GM21526 (cell line): ENCODE measurements at regions not wholly inside any gene's neighbourhood (a gene's known extent, or its start where the extent isn't known, plus 50 kb on each side); places are given as distances from the start of the nearest gene placed in this dataset.

ENCODE experiments used
- ATAC-seq: cut with Tn5 transposase; IDR thresholded peaks from one replicate; pipeline ENCODE4 v1.9.1; 2021; ENCODE audit warnings: moderate library complexity; ENCODE audit not compliant: unreplicated experiment, low FRiP score

DNA sequence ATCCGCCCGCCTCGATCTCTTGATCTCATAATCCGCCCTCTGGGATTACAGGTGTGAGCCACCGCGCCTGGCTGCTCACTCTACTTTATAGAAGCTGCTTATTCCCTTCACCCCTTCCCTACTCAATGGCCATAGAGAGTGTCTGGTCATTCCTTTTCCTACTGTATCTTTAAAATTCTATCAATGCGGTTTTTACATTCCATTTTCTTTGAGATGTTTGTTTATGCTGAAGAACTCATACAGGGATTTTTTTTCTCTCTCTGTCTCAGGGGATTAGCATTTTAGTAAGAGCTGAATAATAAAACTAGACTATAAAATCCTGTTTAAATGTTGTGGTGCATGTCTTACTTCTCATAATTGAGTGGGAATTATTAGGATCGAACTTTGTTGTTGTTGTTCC is 218.6 kb upstream of the FOXN3 start:
- ATAC-seq: no peak

DNA sequence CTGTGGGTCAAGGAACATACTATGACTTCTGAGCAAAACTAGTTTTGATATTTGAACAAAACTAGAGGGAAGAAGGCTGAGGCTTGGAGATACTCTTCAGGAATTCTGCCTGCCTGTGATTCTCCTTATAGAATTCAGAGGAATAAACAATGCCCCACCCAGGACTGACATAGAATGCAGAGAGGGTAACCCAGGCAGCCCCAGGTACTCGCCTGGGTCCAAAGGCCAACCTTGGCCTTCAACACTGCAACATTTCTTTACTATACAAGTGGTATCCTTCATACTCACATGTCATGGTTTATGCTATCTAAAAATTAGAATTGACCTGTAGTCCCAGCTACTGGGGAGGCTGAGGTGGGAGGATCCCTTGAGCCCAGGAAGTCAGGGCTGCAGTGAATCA is 217.0 kb upstream of the FOXN3 start:
- no peak for ATAC-seq

DNA sequence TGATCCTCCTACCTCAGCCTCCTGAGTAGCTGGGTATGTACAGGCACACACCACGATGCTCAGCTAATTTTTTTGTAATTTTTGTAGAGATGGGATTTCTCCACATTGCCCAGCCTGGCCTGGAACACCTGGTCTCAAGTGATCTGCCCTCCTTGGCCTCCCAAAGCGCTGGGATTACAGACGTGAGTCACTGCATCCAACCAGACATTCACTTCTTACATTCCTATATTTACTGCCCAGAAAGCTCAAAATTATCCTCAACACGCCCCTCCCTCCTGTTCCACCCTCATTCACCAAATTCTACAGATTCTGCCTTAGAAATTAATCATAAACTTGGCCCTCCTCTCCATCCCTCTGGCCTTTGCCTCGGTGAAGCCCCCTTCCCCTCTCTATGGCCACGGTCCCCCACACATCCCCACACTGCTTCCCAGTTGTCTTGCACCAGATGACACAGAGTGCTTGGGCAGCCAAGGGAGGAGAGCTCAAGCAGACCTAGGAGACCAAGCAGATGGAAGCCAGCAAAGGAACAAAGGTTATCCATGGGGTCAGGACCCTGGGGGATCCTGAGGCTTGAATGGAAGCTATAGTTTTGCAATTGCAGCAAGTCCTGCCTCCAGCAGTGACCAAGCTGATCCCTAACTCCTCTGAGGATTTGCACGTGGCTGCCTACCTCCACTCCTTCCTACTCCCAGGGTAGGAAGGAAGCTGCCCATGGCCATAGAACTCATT is 213.2 kb upstream of the FOXN3 start:
- no peak for ATAC-seq

DNA sequence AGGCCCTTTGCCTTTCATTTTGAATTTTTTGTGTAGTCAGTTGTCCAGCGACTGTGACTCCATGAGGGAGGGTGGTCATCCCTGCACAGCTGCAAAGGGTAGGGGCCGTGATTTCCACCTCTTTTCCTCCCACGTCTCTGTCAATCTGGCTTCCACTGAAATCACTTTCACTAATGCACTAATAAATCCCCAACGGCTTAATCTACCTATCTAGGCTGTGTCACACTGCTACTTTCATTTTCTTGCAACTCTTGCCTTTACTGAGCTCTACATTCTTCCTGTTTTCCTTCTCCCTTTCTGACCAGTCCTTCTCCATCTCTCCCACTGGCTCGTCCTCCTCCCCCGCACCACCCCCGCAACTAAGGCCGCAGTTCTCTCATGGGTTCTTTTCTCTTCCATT is 212.3 kb upstream of the FOXN3 start:
- ATAC-seq: no peak

DNA sequence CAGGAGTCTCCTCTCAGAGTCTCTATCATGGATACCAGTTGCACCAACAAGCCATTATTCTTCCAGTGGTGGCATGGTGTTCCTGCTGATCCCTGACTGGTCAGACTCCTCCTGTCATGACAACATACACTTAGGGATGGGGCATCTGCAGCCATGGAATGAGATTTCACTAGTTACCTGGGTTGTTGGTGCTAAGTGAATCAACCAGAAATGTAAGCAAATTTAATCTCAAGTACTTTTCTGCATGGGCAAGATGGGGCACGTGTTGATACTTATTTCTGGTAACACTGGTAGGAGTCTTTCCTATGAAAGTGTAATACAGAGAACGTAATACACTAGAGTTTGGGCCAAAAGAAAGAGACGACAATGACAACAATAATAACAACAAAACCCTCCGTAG is 211.5 kb upstream of the FOXN3 start:
- no peak for ATAC-seq

DNA sequence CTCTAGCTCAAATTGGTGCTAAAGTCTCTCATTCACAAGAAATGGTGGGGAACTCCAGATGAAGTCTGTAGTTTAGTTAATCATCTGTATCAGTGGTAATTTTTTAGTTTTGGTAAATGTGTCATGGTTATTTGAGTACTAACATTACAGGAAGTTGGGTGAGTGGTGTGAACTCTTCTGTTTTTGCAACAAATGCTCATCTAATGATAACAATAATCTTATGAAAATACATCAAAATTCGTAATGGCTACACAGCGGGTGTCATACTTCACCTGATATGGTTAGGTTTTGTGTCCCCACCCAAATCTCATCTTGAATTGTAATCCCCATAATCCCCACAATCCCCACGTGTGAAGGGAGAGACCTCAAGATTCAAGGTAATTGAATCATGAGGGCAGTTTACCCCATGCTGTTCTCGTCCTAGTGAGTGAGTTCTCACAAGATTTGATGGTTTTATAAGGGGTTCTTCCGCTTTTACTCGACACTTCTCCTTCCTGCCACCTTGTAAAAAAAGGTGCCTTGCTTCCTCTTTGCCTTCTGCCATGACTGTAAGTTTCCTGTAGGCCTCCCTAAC is 209.3 kb upstream of the FOXN3 start:
- ATAC-seq: no peak

DNA sequence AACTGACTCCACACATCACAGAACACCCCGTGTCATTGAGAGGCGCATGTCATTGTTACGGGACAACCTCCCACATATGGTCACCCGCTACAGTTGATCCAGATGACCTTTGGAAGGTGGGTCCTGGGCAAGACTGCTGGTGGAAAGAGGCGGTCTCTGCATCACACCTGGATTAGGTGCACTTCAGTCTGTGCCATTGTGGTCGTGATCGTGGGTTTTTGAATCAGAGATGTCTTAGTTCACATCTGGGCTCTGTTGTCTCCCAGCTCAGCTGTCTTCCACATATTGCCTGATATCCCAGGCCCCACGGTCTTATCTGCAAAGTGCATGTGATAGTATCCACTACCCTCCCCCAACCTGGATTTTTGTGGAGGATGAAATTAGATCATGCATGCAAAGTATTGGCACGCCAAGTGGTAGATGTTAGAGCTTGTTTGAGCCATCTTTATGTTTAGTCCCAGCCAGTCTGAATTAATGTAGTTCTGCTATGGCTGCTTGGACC is 208.7 kb upstream of the FOXN3 start:
- no peak for ATAC-seq

DNA sequence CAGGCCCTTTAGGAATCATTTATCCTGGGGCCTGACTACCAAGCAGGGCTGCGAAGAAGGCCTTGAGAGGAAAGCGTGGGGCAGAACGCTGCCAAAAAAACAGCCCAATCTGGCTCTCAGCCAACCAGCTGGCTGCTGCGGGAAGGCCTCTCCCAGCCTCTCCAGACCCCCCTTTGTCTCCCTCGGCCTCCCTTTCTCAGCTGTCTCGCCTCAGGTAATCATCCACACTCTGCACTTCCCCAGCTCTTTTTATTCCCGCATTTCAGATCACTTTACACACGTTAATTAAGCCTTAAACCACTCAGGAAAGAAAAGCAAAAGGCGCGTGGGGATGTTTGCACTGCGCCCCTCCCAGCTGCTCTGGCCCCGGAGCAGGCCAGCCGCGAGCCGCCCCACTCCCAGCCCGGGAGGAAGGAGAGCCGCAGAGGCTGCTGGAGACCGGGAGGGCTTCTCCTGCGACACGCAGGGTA is 208.2 kb upstream of the FOXN3 start:
- ATAC-seq: no peak

DNA sequence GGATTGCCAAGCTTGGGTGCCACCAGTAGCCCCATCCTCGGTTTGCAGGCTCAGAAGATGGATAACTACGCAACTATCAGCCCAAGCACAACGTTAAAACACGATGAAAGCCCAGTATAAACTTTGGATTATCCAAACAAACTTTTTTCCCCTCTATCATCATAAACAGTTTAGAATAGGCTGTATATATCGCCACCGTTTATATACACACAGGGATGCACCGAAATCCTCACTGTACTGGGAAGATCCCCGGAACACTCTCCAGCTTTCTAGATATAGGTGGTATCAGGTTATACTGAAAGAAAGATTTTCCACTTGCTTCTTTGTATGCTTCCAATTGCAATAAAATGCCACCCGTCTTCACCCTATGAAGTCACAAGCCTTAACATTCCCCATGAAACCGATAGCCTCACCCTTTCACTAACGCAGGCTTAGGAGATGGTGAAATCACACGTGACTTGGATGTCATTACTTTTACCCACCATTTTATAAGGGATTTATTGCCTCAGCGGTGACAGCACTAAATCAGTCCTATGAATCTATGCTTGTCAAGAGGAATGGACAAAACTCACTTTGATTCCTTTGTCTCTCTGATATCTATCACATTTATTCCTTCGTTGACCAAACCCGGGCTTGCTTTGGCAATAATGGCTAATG is 207.6 kb upstream of the FOXN3 start:
- no peak for ATAC-seq

DNA sequence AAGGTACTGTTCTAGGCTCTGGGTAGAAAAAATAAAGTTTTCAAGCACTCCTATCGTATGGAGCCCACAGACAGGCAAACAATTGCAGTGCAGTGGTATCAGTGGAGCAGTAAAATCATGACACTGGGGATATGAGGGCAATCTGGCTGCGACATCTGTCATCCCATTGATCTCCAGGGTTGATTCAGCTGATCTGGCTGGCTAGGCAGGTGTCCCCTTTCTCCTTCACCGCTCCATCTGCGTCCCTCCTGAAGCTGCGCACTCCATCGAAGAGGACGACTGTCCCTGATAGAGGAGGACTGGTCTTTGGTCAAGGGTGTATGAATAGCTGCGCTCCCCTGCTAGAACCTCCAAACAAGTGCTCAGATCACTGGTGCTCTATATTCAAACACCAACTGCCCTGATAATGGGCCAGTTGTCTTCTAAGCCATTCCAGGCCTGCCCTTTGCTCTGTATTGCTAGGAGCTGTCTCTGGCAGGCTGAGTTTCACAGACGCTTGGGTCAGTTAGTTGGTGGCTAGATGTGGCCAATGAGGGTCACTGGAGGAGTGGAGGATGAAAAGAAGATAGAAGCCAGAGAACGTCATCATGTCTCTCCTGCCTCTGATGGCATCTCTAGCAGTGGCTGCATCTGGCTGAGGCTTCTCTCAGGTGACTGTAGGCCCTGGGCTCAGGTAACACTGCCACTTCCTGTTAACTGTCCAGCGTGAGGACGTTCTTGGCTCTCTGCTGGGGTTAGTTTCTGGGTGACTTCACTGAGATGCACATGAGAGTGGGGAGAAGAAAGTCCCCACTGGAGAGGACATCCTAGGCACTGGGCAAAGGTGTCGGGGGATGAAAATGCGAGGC is 205.0 kb upstream of the FOXN3 start:
- no peak for ATAC-seq

DNA sequence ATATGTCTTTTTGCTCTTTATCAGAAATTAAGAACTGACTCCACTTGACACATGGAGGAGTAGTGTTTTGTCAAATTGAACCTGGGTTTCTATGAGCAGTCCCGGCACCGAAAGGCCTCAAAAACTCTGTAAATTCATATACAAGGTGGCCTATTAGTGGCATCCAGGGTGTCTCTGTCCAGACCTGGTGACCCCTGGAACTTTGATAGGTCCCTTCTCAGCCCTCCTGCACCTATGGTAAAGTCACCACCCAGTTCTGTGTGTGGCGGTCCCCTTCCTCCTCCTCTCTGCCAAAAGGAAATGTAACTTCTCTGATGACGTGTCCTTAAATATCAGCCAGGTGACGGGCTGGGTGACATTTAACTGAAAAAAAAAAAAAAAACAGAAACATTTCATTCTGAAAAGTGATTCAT is 204.0 kb upstream of the FOXN3 start:
- no peak for ATAC-seq

DNA sequence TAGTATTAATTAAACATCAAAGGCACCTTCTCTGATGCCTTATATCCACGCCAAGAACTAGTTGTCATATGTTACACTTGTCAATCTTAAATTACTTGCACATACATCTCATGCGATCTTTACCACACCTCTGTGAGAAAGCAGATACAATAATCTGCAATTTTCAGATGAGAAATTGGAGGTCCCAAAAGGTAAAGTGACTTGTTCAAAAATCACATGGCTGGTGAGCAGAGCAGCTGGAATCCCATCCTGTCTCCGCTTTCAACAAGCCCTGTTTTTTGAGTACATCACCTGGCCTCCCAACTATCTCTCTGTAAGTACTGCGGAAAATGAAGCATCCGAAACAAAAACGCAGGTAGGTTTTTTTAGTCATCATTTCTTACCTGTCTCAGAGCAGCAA is 203.4 kb upstream of the FOXN3 start:
- ATAC-seq: no peak

DNA sequence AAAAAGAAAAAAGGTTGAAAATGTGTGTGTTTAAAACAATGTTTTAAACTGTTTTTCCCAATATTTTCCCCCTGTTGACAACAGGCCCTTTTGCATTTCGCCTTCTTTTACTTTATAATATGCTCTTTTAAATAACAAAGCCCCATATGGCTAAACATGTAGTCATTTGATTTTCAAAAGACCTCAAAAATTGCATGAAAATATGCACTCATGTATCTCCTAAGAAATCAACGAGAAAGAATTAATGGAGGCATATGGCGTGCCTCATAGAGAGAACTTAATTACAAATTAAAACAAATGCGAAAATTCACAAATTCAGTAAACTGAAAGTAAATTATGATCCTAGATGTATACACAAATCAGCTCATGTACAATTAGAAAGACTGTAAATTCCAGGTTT is 202.6 kb upstream of the FOXN3 start:
- no peak for ATAC-seq

DNA sequence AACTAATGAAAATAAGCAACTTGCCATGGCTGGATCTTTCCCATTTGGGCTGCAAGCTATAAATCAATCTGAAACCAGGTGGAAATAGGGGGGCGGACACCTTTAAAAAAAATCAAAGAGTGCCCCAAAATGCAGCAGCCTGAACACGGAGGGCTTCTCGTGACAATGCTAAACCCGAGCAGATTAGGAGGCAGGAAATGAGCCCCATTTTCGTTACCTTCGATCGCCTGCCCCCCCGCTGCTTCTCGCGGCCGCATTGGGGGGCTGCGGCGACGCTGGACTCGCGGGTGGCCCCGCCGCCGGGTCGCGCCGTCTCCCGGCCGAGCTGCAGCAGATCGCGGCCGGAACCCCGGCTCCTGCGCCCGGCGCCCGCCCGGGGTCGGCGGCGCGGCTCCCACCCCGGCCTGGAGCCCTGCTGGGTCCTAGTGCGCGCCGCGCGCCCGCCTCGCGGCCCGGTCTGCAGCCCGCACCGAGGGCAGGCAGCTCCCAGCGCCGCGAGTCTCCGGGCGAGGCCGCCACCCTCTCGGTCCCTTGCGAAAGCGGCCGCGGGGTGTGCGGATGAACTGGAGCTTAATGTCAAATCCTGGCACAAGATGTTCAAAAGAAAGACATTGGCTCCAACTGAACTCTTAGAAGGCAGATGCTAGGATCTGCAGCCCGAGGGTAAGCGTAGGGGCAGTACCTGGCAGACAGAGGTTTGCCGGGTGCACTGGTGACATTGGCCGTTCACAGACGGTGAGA is 201.9 kb upstream of the FOXN3 start:
- ATAC-seq: peak; percentile 66

DNA sequence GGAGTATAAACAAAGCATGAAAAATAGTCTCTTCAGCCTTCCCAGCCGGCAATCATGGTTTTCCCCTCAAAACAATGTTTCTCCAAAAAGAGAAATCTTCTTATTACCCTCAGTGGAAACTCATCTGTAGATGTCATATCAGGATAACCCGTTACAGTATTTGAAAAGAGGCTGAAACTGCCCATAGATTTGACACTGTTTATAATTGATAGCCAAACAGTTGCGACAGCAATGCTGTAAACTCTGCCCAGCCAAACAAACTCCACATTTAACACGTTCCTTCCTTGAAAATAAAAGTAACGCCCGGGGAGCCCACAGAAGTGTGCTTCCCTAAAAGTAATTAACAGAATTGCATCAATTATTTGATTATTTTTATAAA is 201.3 kb upstream of the FOXN3 start:
- no peak for ATAC-seq

DNA sequence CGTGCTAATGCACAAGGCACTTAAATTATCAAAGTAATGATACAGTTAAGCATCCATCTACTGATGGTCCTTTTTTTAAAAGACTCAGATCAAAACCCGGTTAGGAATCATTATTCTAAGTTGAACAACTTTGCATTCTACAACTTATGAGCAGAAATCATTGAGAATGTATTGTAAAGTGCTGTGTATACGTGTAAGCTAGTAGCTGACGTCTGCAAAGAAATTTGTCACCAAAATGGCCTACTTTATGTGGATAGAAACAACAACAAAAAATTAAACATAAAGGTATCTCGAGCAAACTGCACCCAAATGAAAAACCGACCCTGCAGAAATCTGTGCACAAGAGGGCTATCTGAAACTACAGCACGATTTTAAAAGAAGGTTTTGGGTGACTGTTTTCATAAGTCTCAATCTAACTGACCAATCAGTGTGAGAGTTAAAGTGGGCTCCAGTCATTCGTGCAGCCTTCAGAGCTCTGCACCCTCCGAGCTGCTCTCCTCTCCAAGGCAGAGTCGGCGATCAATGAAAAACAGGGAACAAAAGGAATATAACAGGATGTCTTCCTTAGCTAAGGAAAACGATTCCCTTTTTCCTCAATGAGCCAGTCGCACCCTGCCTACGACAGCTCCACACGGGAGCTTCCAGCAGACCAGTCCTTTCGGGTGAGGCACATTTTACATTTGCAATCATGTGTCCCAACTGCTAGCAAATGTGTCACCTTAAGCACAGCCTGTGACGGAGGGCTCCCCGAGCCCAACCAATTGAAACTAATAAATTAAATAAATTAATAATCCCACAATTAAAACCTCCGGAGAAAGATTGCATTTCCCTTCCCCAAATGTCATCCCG is 200.7 kb upstream of the FOXN3 start:
- no peak for ATAC-seq

DNA sequence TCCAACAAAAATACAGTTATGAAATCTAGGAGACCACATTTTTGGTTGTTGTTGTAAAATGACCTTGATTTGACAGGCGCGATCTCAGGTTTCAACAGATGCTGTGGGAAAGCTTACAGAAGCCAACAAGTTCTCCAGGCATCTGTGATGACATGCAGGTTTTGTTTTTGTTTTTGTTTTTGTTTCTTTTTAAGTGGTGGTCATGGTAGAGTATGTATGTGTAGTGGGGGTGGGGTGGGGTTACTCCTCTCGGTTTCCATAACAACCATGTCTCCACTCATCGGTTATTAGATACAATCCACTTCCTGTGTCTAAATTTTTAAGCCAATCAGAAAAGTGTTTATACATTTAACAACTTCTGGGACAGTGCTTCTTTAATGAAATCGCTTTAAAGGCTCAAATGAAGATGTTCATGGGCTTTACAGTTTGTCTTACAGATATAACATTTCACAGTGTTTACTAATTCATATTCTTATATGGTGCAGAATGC is 199.9 kb upstream of the FOXN3 start:
- ATAC-seq: peak; percentile 42

DNA sequence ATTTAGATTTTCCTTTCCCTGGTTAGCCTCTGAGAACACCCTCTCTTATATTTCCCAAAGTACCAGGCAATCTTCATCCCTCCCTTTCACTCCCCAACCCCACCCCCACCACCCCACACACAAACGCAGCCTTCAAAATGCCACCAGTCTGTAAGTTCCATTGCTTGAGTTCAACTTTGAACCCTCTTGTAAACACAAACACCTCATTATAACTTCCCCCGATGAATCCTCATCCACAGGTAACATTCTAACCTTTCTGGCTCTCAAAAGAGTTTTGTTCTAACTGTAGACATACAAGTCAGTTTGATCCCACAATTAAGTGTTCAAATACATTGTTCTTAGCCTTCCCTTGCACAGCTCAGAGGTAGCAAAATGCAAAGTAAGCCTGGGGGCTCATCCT is 199.4 kb upstream of the FOXN3 start:
- no peak for ATAC-seq

DNA sequence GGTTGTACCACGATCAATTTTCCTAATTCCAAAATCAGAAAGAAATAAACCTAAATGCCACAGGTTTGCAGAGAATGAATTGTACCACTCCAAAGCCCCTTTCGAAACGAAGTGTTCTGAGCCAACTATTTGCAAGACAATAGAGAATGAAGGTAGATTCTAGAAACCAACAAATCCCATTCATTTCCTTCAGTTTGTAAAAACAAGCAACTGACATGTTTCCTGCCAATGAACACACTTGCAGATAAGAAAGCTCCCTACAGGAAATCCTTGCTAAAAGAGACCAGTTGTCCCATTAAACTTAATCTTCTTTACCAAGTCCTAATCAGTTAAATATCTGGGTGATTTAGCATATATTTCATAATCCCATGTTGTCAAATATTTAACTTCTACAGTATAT is 198.4 kb upstream of the FOXN3 start:
- ATAC-seq: no peak
